Colonic mucosa (tissue), 4 donors: ENCODE measurements at regions not wholly inside any gene's neighbourhood (a gene's known extent, or its start where the extent isn't known, plus 50 kb on each side); places are given as distances from the start of the nearest gene placed in this dataset.

Experiments
- DNase-seq: peaks from one replicate; pipeline ENCODE4 v3.0.0-alpha.2; 2020
- H3K27ac ChIP-seq: fragments of 200-600 bp; one replicate; pipeline ENCODE4 v1.8.0; 2021
- H3K27me3 ChIP-seq: fragments of 200-600 bp; one replicate; pipeline ENCODE4 v1.8.0; 2021
- H3K36me3 ChIP-seq: fragments of 200-600 bp; one replicate; pipeline ENCODE4 v1.8.0; 2021
- H3K4me1 ChIP-seq: fragments of 200-600 bp; one replicate; pipeline ENCODE4 v1.8.0; 2021; ENCODE audit warnings: mild to moderate bottlenecking
- H3K4me3 ChIP-seq: fragments of 200-600 bp; one replicate; pipeline ENCODE4 v1.8.0; 2021
- H3K9ac ChIP-seq, 2 donors: one replicate each; pipeline ENCODE4 v1.7.0; 2013; ENCODE audit warnings: control low read depth in 2 of 2, low read depth in 2 of 2, low read length in 2 of 2
- H3K9me3 ChIP-seq: fragments of 200-600 bp; one replicate; pipeline ENCODE4 v1.8.0; 2021
- intact Hi-C: fragments of 100-400 bp; cut with DNase I; formaldehyde crosslinking; loops from one replicate; pipeline ENCODE4 v1.14.1; 2022
- TF ChIP-seq, protein P1 (sequence below): fragments of 200-600 bp; IDR thresholded peaks from one replicate; pipeline ENCODE4 v1.8.0; 2022; ENCODE audit warnings: antibody characterized with exemption, mild to moderate bottlenecking
- donor health status: healthy.
- donor health status: DM: no; HTN: no; CAD: no.
- donor health status: DM: no; HTN: no; CAD: no.

- no peaks in the 10 kb centered on the region for H3K9me3 ChIP-seq
- no peaks in the 10 kb centered on the region for H3K27me3 ChIP-seq
- intact Hi-C loops = no loop called here
- H3K4me3 ChIP-seq = no peak overlapping the region
- H3K27ac ChIP-seq = no peak overlapping the region
- TF ChIP-seq, protein P1, sequence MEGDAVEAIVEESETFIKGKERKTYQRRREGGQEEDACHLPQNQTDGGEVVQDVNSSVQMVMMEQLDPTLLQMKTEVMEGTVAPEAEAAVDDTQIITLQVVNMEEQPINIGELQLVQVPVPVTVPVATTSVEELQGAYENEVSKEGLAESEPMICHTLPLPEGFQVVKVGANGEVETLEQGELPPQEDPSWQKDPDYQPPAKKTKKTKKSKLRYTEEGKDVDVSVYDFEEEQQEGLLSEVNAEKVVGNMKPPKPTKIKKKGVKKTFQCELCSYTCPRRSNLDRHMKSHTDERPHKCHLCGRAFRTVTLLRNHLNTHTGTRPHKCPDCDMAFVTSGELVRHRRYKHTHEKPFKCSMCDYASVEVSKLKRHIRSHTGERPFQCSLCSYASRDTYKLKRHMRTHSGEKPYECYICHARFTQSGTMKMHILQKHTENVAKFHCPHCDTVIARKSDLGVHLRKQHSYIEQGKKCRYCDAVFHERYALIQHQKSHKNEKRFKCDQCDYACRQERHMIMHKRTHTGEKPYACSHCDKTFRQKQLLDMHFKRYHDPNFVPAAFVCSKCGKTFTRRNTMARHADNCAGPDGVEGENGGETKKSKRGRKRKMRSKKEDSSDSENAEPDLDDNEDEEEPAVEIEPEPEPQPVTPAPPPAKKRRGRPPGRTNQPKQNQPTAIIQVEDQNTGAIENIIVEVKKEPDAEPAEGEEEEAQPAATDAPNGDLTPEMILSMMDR = no peak
- no peaks in the 10 kb centered on the region for H3K4me1 ChIP-seq
- H3K9ac ChIP-seq = no peak overlapping the region
- no peaks in the 10 kb centered on the region for H3K36me3 ChIP-seq
- no peak for DNase-seq
Observed at GRCh38 chr6:140592877-140593276, 1218.4 kb upstream of the CITED2 start.

DNA sequence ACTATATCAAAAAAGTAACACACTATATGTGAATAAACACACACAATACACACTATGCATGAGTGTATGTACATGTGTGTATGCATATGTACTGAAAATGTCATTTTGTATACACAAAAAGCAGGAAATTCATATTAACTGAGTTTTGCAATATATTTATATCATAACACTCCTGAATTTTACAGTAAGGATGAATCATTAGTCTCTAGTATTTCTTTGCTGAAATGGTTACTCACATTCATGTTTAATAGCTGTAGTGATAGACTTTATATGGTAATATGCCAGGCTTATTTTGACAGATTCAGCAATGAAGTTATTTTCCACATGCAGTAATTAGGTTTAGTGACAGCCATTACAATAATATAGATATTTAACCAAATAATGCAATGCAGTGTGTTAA lies 1216.2 kb upstream of the CITED2 start:
- Histone ChIP-seq H3K27ac (no peak overlapping the region), H3K9ac (no peak overlapping the region), H3K4me1 (no peaks in the 10 kb centered on the region), H3K27me3 (no peaks in the 10 kb centered on the region), H3K9me3 (no peaks in the 10 kb centered on the region), H3K36me3 (no peaks in the 10 kb centered on the region), H3K4me3 (no peak overlapping the region)
- intact Hi-C loops = no loop called here
- no peak for DNase-seq
- TF ChIP-seq, protein P1 = no peak

GRCh38 chr6:140586426-140587061 lies 1212.1 kb upstream of the CITED2 start:
- H3K9ac ChIP-seq = no peak overlapping the region
- no peaks in the 10 kb centered on the region for H3K4me1 ChIP-seq
- no peak for DNase-seq
- no peaks in the 10 kb centered on the region for H3K27me3 ChIP-seq
- intact Hi-C loops = no loop called here
- TF ChIP-seq, protein P1 = no peak
- no peak overlapping the region for H3K4me3 ChIP-seq
- no peaks in the 10 kb centered on the region for H3K36me3 ChIP-seq
- no peak overlapping the region for H3K27ac ChIP-seq
- no peaks in the 10 kb centered on the region for H3K9me3 ChIP-seq

DNA sequence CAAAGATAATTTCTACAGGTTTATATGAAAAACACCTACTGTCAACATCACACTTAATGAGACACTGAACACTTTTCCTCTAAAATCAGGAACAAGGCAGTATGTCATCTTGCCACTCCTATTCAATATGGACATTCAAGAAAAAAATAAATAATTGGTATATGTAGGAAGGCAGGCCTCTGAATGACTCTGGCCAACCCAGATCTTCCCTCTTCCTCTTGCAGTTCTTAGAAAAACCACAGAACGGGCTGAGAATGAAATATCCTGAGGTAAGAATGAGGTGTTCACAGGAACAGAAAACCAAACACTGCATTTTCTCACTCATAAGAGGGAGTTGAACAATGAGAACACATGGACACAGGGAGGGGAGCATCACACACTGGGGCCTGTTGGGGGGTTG lies 1207.2 kb upstream of the CITED2 start:
- Histone ChIP-seq H3K27ac (no peak overlapping the region), H3K36me3 (no peaks in the 10 kb centered on the region), H3K27me3 (no peaks in the 10 kb centered on the region), H3K4me3 (no peak overlapping the region), H3K9ac (no peak overlapping the region), H3K9me3 (no peaks in the 10 kb centered on the region), H3K4me1 (no peaks in the 10 kb centered on the region)
- intact Hi-C loops = no loop called here
- no peak for DNase-seq
- TF ChIP-seq, protein P1 = no peak

DNA sequence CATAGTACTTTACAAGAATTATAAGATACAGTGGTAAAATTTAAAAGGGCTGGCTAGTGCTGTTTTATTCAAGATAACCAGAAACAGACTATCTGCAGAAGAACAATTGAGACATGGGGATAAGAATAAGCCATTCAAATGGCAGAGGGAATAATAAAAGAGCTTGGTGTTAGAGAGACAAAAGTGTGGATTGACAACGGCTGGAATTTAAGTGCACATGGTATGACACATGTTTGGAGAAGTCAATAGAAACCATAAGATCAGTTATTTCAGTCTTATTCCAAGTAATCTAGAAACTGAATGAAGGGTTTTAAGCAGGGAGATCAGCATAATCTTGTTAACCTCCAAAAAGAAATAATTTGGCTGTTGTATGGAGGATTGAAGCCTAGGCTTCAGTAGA lies 1205.5 kb upstream of the CITED2 start:
- H3K27me3 ChIP-seq = no peaks in the 10 kb centered on the region
- intact Hi-C loops = no loop called here
- no peaks in the 10 kb centered on the region for H3K36me3 ChIP-seq
- no peak overlapping the region for H3K4me3 ChIP-seq
- H3K4me1 ChIP-seq = no peaks in the 10 kb centered on the region
- H3K9ac ChIP-seq = no peak overlapping the region
- TF ChIP-seq, protein P1 = no peak
- DNase-seq = no peak
- no peaks in the 10 kb centered on the region for H3K9me3 ChIP-seq
- no peak overlapping the region for H3K27ac ChIP-seq
